ENCODE measurements at regions not wholly inside any gene's neighbourhood (a gene's known extent, or its start where the extent isn't known, plus 50 kb on each side); places are given as distances from the start of the nearest gene placed in this dataset.
A peak's percentile ranks its signal among the peaks of the same experiment; 100 is the strongest.
"Not testable (repeated sequence)": the region's sequence is repeated elsewhere in the genome, so short reads cannot be mapped to it uniquely, and the experiment has no call there.

GRCh38 chr6:25160134-25160533, 119.0 kb upstream of the CARMIL1 start:
- DNase-seq (ENCODE audit: low spot score) = not testable (repeated sequence)

- no peak for DNase-seq (ENCODE audit: low spot score)
Measured at GRCh38 chr6:25165177-25165576, 114.0 kb upstream of the CARMIL1 start.

GRCh38 chr6:25165800-25166199, 113.4 kb upstream of the CARMIL1 start:
- no peak for DNase-seq (ENCODE audit: low spot score)

- no peak for DNase-seq (ENCODE audit: low spot score)
Measured at GRCh38 chr6:25166955-25167748, 112.0 kb upstream of the CARMIL1 start.

- DNase-seq (ENCODE audit: low spot score) = no peak
Measured at GRCh38 chr6:25167961-25168360, 111.2 kb upstream of the CARMIL1 start.

- DNase-seq (ENCODE audit: low spot score) = no peak
Measured at GRCh38 chr6:25168637-25169036, 110.5 kb upstream of the CARMIL1 start.

GRCh38 chr6:25169553-25169952, 109.6 kb upstream of the CARMIL1 start:
- DNase-seq (ENCODE audit: low spot score) = no peak

GRCh38 chr6:25169961-25170360, 109.2 kb upstream of the CARMIL1 start:
- no peak for DNase-seq (ENCODE audit: low spot score)

GRCh38 chr6:25170640-25171039, 108.5 kb upstream of the CARMIL1 start:
- DNase-seq (ENCODE audit: low spot score) = no peak

- no peak for DNase-seq (ENCODE audit: low spot score)
Measured at GRCh38 chr6:25171301-25171700, 107.9 kb upstream of the CARMIL1 start.

GRCh38 chr6:25172819-25173218, 106.4 kb upstream of the CARMIL1 start:
- no peak for DNase-seq (ENCODE audit: low spot score)

- DNase-seq (ENCODE audit: low spot score) = no peak
Measured at GRCh38 chr6:25173246-25173645, 105.9 kb upstream of the CARMIL1 start.

GRCh38 chr6:25173951-25174474, 105.2 kb upstream of the CARMIL1 start:
- DNase-seq (ENCODE audit: low spot score) = peak; percentile 19

- DNase-seq (ENCODE audit: low spot score) = no peak
Measured at GRCh38 chr6:25174678-25175077, 104.5 kb upstream of the CARMIL1 start.

GRCh38 chr6:25175196-25175595, 104.0 kb upstream of the CARMIL1 start:
- no peak for DNase-seq (ENCODE audit: low spot score)

- DNase-seq (ENCODE audit: low spot score) = no peak
Measured at GRCh38 chr6:25175681-25176080, 103.5 kb upstream of the CARMIL1 start.

- DNase-seq (ENCODE audit: low spot score) = no peak
Measured at GRCh38 chr6:25176466-25176865, 102.7 kb upstream of the CARMIL1 start.

GRCh38 chr6:25177500-25178028, 101.6 kb upstream of the CARMIL1 start:
- no peak for DNase-seq (ENCODE audit: low spot score)

- no peak for DNase-seq (ENCODE audit: low spot score)
Measured at GRCh38 chr6:25178336-25179035, 100.7 kb upstream of the CARMIL1 start.

- no peak for DNase-seq (ENCODE audit: low spot score)
Measured at GRCh38 chr6:25179051-25179778, 100.0 kb upstream of the CARMIL1 start.

- no peak for DNase-seq (ENCODE audit: low spot score)
Measured at GRCh38 chr6:25180630-25181349, 98.4 kb upstream of the CARMIL1 start.

GRCh38 chr6:25181350-25181724, 97.8 kb upstream of the CARMIL1 start:
- DNase-seq (ENCODE audit: low spot score) = no peak

All from HuH-7.5 (cell line).